ENCODE measurements at regions not wholly inside any gene's neighbourhood (a gene's known extent, or its start where the extent isn't known, plus 50 kb on each side); places are given as distances from the start of the nearest gene placed in this dataset.
"Not testable (repeated sequence)": the region's sequence is repeated elsewhere in the genome, so short reads cannot be mapped to it uniquely, and the experiment has no call there.

GRCh38 chr1:208739636-208740035 lies 495.5 kb upstream of the PLXNA2 start:
- DNase-seq: not testable (repeated sequence)

GRCh38 chr1:208741296-208741695 lies 497.1 kb upstream of the PLXNA2 start:
- no peak for DNase-seq

- no peak for DNase-seq
Observed at GRCh38 chr1:208743361-208743760, 499.2 kb upstream of the PLXNA2 start.

DNA sequence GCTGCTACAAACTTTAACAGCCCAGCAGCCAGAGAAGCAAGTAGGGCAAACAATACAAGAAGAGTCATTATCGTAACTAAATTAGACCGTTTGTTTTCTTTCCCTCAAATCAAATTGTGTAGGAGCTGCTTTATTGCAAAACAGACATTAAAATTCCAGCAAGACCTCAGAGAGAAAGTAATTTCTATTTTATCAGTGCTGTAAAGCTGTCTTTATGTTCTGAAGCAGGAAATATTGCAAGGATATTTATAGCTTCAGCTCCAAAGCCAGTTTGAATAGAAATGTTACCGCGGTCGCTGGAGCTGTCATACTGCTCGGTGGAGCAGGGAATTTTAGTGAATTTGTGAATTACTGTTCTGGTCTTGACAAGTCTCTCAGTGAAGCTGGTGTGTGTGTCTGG lies 503.8 kb upstream of the PLXNA2 start:
- DNase-seq: no peak

DNA sequence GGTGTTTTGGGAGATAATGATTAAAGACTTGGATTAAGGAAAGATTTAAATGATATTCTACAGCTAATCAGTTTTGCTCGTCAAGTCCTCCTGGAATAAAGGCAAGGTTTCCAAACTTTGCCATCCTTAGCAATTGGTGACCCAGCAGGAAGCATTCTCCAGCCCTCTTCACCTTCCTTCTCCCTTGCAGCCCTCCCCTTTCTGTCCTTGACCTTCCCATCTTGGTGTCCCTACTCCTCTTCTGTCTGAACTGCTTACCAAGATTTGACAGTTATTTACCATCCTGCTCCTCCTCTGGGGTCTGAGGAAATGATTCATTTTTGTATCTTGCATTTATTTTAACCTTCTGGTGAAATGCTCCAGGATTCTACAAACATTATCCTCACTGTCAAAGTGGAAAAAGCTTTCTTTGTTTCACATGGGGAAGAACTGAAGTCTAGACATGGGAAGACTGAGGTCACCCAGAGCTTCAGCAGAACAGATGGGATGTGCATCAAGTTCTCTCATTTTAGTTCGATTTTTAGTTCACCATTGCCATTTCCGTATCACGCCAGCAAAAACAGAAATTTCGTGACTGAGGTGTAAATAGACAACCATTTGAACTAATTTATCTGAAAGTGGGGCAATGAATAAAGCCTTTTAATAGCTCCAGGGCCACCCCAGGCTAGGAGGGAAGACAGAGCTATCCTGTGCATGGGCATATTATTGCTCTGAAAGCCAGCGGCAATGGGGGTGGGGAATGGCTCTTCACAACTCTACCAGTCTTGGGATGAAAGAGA lies 504.4 kb upstream of the PLXNA2 start:
- no peak for DNase-seq

GRCh38 chr1:208756339-208756981 lies 512.3 kb upstream of the PLXNA2 start:
- DNase-seq: no peak

- no peak for DNase-seq
Observed at GRCh38 chr1:208757846-208758245, 513.7 kb upstream of the PLXNA2 start.

DNA sequence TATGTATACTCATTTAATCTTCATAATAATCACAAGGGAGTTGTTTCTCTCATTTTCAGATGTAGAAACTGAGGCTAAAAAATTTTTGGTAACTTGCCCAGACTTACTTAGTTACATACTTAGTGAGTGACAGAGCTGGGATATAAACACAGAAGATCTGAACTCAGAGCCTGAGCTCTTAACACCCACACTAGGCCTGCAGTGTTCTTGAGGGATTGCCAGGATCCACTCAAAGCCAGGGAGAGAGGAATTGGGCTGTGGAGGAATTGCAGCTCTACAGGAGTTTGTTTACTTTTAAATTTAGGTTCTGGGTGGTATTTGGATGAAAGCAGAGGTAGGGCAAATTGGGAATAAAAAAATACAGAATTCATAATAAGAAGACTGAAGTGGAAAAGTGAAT lies 515.1 kb upstream of the PLXNA2 start:
- DNase-seq: no peak

GRCh38 chr1:208763971-208764370 lies 519.8 kb upstream of the PLXNA2 start:
- no peak for DNase-seq

GRCh38 chr1:208766832-208767231 lies 522.6 kb upstream of the PLXNA2 start:
- DNase-seq: no peak

DNA sequence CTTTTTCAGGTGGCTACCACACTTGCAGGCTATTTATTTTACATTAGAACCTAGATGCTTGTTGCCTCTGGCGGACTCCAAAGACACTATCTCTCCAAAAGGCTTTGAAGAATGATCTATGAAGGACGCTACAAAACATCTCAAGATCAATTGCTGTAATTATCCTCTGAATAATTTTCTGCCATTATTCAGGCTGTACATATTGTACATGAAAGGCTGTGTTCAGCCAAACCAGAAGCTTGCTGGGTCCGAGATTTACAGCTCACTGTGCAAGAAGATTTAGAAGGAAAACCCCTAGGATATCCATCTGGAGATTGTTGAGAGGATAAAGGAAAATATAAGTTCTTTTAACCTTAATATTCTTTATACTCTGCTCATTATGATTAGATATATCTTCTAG lies 523.6 kb upstream of the PLXNA2 start:
- no peak for DNase-seq

DNA sequence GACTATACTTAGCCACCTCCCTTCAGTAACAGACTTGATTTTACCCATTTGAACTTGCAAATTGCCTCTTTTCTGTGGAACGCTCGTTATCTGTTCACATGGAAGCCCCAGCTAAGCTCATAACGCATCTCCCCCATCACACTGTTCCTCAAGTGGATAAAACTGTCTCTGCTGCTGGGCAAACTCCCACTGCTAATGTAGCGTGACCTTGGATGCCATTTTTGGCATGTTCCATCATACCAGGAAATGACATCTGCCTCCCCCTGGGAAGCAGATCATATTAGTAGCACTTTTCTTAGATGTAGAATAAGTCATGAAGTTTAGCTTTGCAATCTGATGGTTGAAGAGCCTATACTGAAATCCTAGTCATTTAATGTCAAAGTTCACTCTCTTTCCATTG lies 528.7 kb upstream of the PLXNA2 start:
- no peak for DNase-seq

DNA sequence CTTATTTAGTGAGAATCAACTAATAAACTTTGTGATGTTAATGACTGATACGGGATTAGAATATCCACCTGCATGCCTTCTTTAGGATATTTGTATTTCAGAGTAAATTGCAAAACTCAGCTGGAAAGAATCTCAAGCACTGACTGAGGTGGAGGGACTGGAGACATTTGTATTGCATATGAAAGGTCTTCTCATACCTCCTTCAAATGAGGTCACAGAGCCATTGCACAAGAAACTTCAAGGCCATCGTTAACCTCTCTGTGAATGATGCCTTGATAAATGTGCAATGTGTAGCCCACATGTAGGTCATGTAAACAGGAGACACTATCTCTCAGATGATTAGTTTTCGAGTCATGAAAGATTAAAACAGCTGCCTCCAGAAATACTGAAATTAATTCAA lies 531.7 kb upstream of the PLXNA2 start:
- no peak for DNase-seq

DNA sequence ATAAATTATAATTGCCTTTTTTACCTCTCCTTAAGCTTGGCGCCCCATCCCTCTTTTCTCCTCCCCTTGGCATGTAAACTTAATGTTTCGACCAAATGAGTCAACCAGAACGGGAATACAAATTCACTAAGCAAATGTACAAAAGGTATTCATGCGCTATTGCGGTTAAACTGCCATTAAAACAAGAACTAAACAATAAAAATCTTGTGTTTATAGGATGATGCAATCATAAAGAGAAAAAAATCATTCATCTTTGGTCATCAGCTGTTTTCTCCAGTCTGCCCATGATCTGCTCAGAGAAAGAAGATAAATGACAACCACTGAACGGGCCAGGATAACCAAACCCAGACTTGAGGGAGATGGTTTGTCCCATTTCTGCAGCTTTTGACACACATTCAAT lies 534.2 kb upstream of the PLXNA2 start:
- no peak for DNase-seq

- no peak for DNase-seq
Observed at GRCh38 chr1:208781391-208782045, 537.3 kb upstream of the PLXNA2 start.

- DNase-seq: no peak
Observed at GRCh38 chr1:208782186-208782585, 538.0 kb upstream of the PLXNA2 start.

DNA sequence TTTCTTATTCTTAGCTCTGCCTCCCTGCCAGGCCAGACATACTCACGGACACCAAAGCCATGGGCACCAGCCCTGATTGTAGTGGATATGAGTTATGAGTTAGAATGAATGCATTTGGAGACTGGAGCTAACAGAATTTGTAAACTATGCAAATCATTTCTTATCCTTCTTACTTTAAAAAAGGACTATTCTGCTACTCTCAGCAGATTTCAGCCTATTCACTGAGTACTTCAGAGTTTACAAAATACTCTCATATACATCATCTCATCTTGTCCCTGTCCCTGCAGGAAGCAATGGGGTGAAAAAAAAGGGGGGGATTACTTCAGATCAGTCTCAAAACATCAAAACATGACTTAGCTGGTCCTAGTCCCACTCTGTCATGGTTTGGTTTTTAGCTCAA lies 541.4 kb upstream of the PLXNA2 start:
- DNase-seq: no peak

DNA sequence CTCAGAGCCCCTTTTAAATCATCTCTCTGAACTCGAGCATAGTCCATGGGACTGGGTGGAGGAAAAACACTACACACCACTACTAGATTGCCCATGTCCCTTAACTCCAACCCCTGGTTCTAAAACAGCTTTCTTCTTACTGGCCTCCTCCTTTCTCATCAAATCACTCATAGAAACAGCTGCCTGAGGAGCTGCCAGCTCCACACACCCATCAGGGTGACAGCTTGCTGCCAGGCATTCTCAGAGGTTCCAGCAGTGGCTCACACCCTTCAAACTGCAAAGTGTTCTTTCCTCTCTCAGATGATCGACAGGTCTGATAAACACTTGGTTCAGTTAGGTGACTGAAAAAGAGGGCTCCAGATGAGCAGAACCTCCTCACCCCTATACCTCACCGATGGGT lies 543.0 kb upstream of the PLXNA2 start:
- DNase-seq: no peak

DNA sequence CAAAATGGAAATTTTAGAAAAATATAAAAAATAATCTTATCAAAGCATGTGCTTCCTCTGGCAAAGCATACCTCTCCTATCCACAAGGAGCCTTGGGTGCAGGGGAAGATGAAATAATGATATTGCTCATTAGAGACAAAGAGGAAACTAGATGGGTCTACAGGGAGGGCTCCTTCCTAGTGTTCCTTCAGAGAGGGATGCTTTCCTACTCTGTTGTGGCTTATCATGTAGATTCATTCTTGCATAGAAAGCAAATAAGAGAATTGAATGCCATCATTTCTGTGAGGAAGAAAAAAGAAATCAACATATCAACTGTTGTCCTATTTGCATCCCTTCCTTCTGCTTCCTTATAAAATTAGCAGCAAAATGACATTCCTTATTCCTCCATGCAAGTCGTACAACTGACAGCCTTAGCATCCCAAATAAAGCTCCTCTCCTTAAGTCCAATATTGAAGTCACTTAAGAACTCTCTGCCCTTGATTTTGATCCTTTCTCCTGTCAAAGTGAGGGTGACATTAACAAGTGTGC lies 543.9 kb upstream of the PLXNA2 start:
- no peak for DNase-seq

DNA sequence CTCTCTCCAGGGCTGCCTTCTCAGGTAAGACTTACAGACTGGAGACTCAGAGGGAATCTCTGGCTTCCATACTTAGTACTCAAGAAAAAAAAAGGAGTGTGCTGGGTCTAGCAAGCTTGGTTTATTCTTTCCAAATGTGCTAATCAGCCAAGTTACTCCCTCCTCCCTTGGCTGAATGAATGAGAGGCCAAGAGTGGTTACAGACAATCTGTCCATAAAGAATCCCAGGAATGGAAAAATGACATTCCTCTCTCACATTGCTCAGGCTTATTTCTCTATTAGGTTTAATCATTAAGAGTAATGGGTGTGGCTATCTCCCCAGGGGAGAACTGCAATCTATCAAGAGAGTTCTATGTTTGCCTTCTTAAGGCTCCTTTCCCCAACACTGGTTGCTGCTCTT lies 547.3 kb upstream of the PLXNA2 start:
- DNase-seq: no peak

GRCh38 chr1:208793861-208794345 lies 549.7 kb upstream of the PLXNA2 start:
- no peak for DNase-seq

DNA sequence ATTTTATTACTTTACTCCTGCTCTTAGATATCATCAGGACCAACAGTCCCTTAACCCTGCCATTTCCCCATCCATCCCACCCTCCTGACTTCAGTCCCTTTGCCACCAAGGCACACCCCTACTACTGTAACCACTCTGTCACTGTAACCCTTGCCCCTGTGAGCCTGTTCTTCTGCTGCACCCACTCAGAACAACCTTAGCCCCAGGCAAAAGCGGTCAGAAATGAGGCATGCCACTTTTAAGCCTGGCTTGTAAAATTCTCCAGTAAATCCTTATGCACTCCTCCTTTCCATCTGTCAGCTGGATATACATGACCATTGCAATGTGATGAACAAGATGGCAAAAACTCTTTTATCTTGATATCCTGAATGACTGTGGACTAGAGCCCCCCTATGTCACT lies 555.0 kb upstream of the PLXNA2 start:
- no peak for DNase-seq

DNA sequence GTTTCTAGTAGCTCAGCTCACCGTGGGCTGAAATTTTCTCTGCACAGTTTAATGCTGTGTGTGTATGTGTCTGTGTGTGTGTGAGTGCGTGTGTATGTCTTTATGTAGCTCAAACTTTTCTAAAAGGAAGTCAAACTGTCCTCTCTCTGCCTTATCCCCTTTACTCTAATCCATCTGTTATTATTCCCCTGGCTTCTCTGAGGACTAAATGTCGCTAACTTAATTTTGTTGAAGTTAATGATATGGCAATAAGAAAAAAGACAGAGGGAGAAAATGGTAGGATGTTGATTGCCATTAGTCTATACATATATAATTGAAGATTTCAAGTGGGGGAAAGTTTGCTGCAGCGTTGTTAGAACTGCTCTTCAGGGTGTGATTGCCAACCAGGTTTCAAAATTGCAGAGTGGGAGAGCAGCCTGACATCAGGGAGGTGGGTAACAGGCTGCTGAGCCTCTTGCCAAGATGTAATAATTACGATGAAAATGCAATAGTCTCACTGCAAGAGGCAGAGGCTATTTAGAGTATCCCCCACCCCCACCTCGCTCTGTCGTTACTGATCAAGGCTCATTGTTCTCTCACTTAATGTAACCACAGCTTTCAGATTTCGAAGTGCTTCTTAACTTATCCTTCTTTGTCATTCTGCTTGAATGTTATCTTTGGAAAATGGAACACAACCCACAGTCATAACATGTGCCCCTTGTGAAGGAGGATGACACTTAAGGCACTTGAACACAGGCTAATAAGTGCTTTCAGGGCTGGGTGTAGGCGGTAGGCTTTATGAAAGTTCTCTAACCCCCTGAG lies 559.0 kb upstream of the PLXNA2 start:
- DNase-seq: no peak

Measured in effector CD4-positive, alpha-beta T cell (primary cell).